Hepatocyte (in vitro differentiated cells): ENCODE measurements at regions not wholly inside any gene's neighbourhood (a gene's known extent, or its start where the extent isn't known, plus 50 kb on each side); places are given as distances from the start of the nearest gene placed in this dataset.

ENCODE experiments used
- DNase-seq: peaks from one replicate; pipeline ENCODE4 v3.0.0-alpha.2; 2016; ENCODE audit warnings: low spot score
- H2AFZ ChIP-seq: fragments of 200-600 bp; sonication (generic); 2 replicates; pipeline ENCODE4 v1.6.0; 2016; ENCODE audit warnings: antibody characterized with exemption, mild to moderate bottlenecking
- H3K27ac ChIP-seq: fragments of 200-600 bp; sonication (generic); 2 replicates; pipeline ENCODE4 v1.5.1; 2016; ENCODE audit warnings: mild to moderate bottlenecking
- H3K27me3 ChIP-seq: fragments of 200-600 bp; sonication (generic); 2 replicates; pipeline ENCODE4 v1.6.1; 2016
- H3K36me3 ChIP-seq: fragments of 200-600 bp; sonication (generic); replicated peaks from 2 replicates; pipeline ENCODE4 v1.5.1; 2016; ENCODE audit warnings: low read depth; ENCODE audit not compliant: insufficient read depth
- H3K4me1 ChIP-seq: fragments of 200-600 bp; sonication (generic); 2 replicates; pipeline ENCODE4 v1.5.1; 2016; ENCODE audit warnings: mild to moderate bottlenecking, moderate library complexity; ENCODE audit not compliant: insufficient read depth
- H3K4me2 ChIP-seq: fragments of 200-600 bp; sonication (generic); 2 replicates; pipeline ENCODE4 v1.6.0; 2016
- H3K4me3 ChIP-seq: fragments of 200-600 bp; sonication (generic); 2 replicates; pipeline ENCODE4 v1.5.1; 2016; ENCODE audit warnings: mild to moderate bottlenecking
- H3K79me2 ChIP-seq: fragments of 200-600 bp; sonication (generic); 2 replicates; pipeline ENCODE4 v1.6.0; 2017; ENCODE audit warnings: mild to moderate bottlenecking
- H3K9me2 ChIP-seq: fragments of 200-600 bp; sonication (generic); replicated peaks from 2 replicates; pipeline ENCODE4 v1.6.0; 2017; ENCODE audit warnings: mild to moderate bottlenecking; ENCODE audit not compliant: insufficient read depth
- H3K9me3 ChIP-seq: fragments of 200-600 bp; sonication (generic); 2 replicates; pipeline ENCODE4 v1.5.1; 2016; ENCODE audit warnings: low read depth, mild to moderate bottlenecking
- H4K20me1 ChIP-seq: fragments of 200-600 bp; sonication (generic); 2 replicates; pipeline ENCODE4 v1.6.0; 2016; ENCODE audit warnings: mild to moderate bottlenecking; ENCODE audit not compliant: insufficient read depth, poor library complexity, severe bottlenecking
- EZH2 ChIP-seq: fragments of 200-600 bp; sonication (generic); IDR thresholded peaks from 2 replicates; pipeline ENCODE4 v1.6.1; 2016; ENCODE audit warnings: antibody characterized with exemption, mild to moderate bottlenecking, borderline replicate concordance
- EZH2phosphoT487 ChIP-seq: fragments of 200-600 bp; sonication (generic); IDR thresholded peaks from one replicate; pipeline ENCODE4 v1.6.1; 2018; ENCODE audit warnings: antibody characterized with exemption, mild to moderate bottlenecking, low read depth, moderate library complexity; ENCODE audit not compliant: unreplicated experiment, severe bottlenecking
- whole genome bisulfite sequencing: methylation state at CpG from one replicate; pipeline ENCODE4 v1.1.6; 2016; ENCODE audit warnings: low lambda C conversion rate; ENCODE audit errors: missing lambda C conversion rate; 5-methylcytosine and 5-hydroxymethylcytosine counted together
- TF ChIP-seq, protein P1 (sequence below): fragments of 200-600 bp; sonication (generic); IDR thresholded peaks from 2 replicates; pipeline ENCODE4 v1.5.1; 2016; ENCODE audit warnings: antibody characterized with exemption, mild to moderate bottlenecking; ENCODE audit not compliant: poor library complexity

- Histone ChIP-seq H3K79me2 (no peaks in the 10 kb centered on the region), H3K27ac (peak overlapping the region; percentile 32), H3K9me2 (no peaks in the 10 kb centered on the region), H3K36me3 (no peaks in the 10 kb centered on the region), H3K9me3 (no peaks in the 10 kb centered on the region), H2AFZ (peak overlapping the region; percentile 85), H3K4me1 (peaks cover 10% of the 10 kb centered on the region), H3K4me2 (peak overlapping the region; percentile 76), H3K4me3 (peak overlapping the region; percentile 14), H3K27me3 (no peaks in the 10 kb centered on the region), H4K20me1 (no peaks in the 10 kb centered on the region)
- whole genome bisulfite sequencing, result 19% methylated on average over 21 of the region's 21 CpGs
- no peak for TF ChIP-seq EZH2
- TF ChIP-seq, protein P1, sequence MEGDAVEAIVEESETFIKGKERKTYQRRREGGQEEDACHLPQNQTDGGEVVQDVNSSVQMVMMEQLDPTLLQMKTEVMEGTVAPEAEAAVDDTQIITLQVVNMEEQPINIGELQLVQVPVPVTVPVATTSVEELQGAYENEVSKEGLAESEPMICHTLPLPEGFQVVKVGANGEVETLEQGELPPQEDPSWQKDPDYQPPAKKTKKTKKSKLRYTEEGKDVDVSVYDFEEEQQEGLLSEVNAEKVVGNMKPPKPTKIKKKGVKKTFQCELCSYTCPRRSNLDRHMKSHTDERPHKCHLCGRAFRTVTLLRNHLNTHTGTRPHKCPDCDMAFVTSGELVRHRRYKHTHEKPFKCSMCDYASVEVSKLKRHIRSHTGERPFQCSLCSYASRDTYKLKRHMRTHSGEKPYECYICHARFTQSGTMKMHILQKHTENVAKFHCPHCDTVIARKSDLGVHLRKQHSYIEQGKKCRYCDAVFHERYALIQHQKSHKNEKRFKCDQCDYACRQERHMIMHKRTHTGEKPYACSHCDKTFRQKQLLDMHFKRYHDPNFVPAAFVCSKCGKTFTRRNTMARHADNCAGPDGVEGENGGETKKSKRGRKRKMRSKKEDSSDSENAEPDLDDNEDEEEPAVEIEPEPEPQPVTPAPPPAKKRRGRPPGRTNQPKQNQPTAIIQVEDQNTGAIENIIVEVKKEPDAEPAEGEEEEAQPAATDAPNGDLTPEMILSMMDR, result no peak
- no peak for TF ChIP-seq EZH2phosphoT487
- no peak for DNase-seq
These were observed 93.7 kb upstream of the ZNF516 start for GRCh38 chr18:76588601-76589226.

GRCh38 chr18:76587879-76588271 lies 92.8 kb upstream of the ZNF516 start:
- no peak overlapping the region for H2AFZ ChIP-seq
- no peaks in the 10 kb centered on the region for H4K20me1 ChIP-seq
- H3K27me3 ChIP-seq, result no peaks in the 10 kb centered on the region
- no peaks in the 10 kb centered on the region for H3K79me2 ChIP-seq
- 77% methylated on average over 2 of the region's 2 CpGs for WGBS
- H3K4me3 ChIP-seq, result no peak overlapping the region
- DNase-seq, result no peak
- H3K4me2 ChIP-seq, result no peak overlapping the region
- no peaks in the 10 kb centered on the region for H3K9me3 ChIP-seq
- H3K9me2 ChIP-seq, result no peaks in the 10 kb centered on the region
- peaks cover 10% of the 10 kb centered on the region for H3K4me1 ChIP-seq
- no peak overlapping the region for H3K27ac ChIP-seq
- TF ChIP-seq EZH2phosphoT487, result no peak
- H3K36me3 ChIP-seq, result no peaks in the 10 kb centered on the region

DNA sequence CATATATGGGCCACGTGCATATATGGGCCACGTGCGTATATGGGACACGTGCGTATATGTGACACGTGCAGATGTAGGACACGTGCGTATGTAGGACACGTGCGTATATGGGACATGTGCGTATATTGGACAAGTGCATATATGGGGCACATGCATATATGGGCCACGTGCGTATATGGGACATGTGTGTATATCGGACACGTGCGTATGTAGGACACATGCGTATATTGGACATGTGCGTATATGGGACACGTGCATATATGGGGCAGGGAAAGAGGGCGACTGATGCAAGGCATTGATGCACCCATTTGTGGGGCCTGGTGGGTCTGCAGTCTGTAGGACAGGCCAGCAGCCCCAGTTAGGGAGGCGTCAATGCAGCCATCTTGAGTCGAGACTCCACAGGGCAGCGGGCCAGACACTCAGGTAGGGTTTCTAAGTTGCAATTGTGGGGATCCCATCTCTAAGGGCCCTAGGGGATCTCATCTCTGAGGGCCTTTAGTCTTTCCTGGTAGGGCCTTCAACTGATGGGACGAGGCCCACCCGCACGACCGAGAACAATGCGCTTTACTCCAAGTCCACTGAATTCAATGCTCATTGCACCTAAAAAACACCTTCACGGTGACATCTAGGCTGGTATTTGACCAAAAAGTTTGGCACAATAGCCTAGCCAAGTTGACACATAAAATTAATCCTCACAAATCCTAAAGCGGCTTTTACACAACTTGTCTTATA lies 92.3 kb upstream of the ZNF516 start:
- Histone ChIP-seq H3K27ac (no peak overlapping the region), H3K9me3 (no peaks in the 10 kb centered on the region), H4K20me1 (no peaks in the 10 kb centered on the region), H3K27me3 (no peaks in the 10 kb centered on the region), H3K4me1 (peaks cover 10% of the 10 kb centered on the region), H3K4me2 (no peak overlapping the region), H3K79me2 (no peaks in the 10 kb centered on the region), H3K4me3 (no peak overlapping the region), H2AFZ (no peak overlapping the region), H3K36me3 (no peaks in the 10 kb centered on the region), H3K9me2 (no peaks in the 10 kb centered on the region)
- TF ChIP-seq, protein P1, result no peak
- TF ChIP-seq EZH2phosphoT487 (no peak), EZH2 (no peak)
- DNase-seq, result no peak
- 98% methylated on average over 30 of the region's 30 CpGs for WGBS

GRCh38 chr18:76584414-76585310 lies 89.6 kb upstream of the ZNF516 start:
- no peak overlapping the region for H2AFZ ChIP-seq
- H3K4me3 ChIP-seq, result no peak overlapping the region
- H3K27me3 ChIP-seq, result no peaks in the 10 kb centered on the region
- no peak overlapping the region for H3K27ac ChIP-seq
- no peak overlapping the region for H3K4me2 ChIP-seq
- H4K20me1 ChIP-seq, result no peaks in the 10 kb centered on the region
- H3K9me2 ChIP-seq, result no peaks in the 10 kb centered on the region
- no peaks in the 10 kb centered on the region for H3K36me3 ChIP-seq
- TF ChIP-seq, protein P1, result no peak
- no peak for TF ChIP-seq EZH2phosphoT487
- TF ChIP-seq EZH2, result no peak
- no peaks in the 10 kb centered on the region for H3K9me3 ChIP-seq
- DNase-seq, result no peak
- no peaks in the 10 kb centered on the region for H3K79me2 ChIP-seq
- WGBS, result 79% methylated on average over 18 of the region's 18 CpGs
- peaks cover 10% of the 10 kb centered on the region for H3K4me1 ChIP-seq
